ENCODE measurements at regions not wholly inside any gene's neighbourhood (a gene's known extent, or its start where the extent isn't known, plus 50 kb on each side); places are given as distances from the start of the nearest gene placed in this dataset.

DNA sequence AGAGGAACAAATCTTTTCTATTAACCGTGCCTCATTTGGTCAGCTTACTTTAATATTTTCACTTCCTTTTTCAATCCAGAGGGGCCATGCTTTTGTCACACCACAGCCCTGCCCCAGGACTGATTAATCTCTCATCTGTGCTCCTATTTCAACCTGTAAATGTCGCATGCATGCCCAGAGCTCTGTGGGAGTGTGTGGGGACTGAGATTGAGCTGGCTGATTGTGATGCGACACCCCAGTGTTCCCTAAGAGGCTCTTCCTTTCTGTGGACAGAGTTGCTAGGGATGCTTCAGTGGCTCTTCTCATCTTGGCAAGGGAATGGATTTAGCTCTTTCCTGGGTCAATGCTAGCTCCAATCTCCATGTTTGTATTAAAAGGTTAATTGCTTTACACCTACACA lies 249.6 kb downstream of the TDRD3 start:
- H2BK120ac ChIP-seq (replicated peaks; ENCODE audit: low read depth, low read length), result no peak overlapping the region
- H2AFZ ChIP-seq (ENCODE audit: low read length), result no peak overlapping the region
- no peaks in the 10 kb centered on the region for H3K79me1 ChIP-seq (ENCODE audit: low read depth, low read length)
- FAIRE-seq, result no peak
- ChIA-PET CTCF (ENCODE audit: partially characterized antibody) (interaction anchor here (0.6 to 3.0 kb wide), 10 partner anchors 9 to 650 kb away, joined by 3 to 11 read pairs (median 4); no protein-coding TSS in a partner anchor), POLR2A (ENCODE audit: partially characterized antibody) (no interaction called here)
- no peaks in the 10 kb centered on the region for H3K9me3 ChIP-seq (ENCODE audit: insufficient read depth in 2 of 2, low read depth in 1 of 2, low read length in 1 of 2)
- no peaks in the 10 kb centered on the region for H3K79me2 ChIP-seq (ENCODE audit: control insufficient read depth in 1 of 2, insufficient read depth in 2 of 2, low read length in 2 of 2)
- H3K4me3 ChIP-seq (ENCODE audit: extremely low read depth in 1 of 4, insufficient read depth in 2 of 4, low read depth in 3 of 4, low read length in 4 of 4), result no peak overlapping the region
- no peak overlapping the region for H3K18ac ChIP-seq (ENCODE audit: extremely low read depth, low read length)
- H3K27me3 ChIP-seq (replicated peaks in 1 of 4; ENCODE audit: control insufficient read depth in 3 of 4, extremely low read depth in 1 of 4, insufficient read depth in 3 of 4, low read length in 3 of 4), result no peaks in the 10 kb centered on the region
- H2BK15ac ChIP-seq (ENCODE audit: low read length), result no peak overlapping the region
- no peak overlapping the region for H3K4ac ChIP-seq (replicated peaks; ENCODE audit: insufficient read length, low read depth, low read length)
- peak overlapping the region; percentile 77; the same call in 1 of the 2 replicates for H2BK12ac ChIP-seq (ENCODE audit: low read depth, low read length)
- H3K4me1 ChIP-seq (replicated peaks in 1 of 4; ENCODE audit: control insufficient read depth in 3 of 4, insufficient read depth in 4 of 4, low read length in 3 of 4), result peaks cover 0 to 19% (median 7%) of the 10 kb centered on the region in 4 experiments; a peak in 4 of 7 replicates
- no peak overlapping the region for H3K9ac ChIP-seq (replicated peaks in 1 of 4; ENCODE audit: extremely low read depth in 1 of 4, low read depth in 3 of 4, low read length in 3 of 4)
- H4K20me1 ChIP-seq (replicated peaks in 1 of 2; ENCODE audit: control insufficient read depth in 1 of 2, insufficient read depth in 2 of 2, low read length in 2 of 2), result no peaks in the 10 kb centered on the region
- no peak overlapping the region for H2AK5ac ChIP-seq (ENCODE audit: low read depth, low read length)
- H2BK20ac ChIP-seq (ENCODE audit: low read length), result no peak overlapping the region
- H3K56ac ChIP-seq (replicated peaks; ENCODE audit: insufficient read length, low read depth, low read length), result no peak overlapping the region
- no peaks in the 10 kb centered on the region for H3K23me2 ChIP-seq (ENCODE audit: low read depth, low read length)
- H3K14ac ChIP-seq (ENCODE audit: insufficient read length), result no peak overlapping the region
- no peaks in the 10 kb centered on the region for H3K36me3 ChIP-seq (ENCODE audit: control insufficient read depth in 2 of 4, insufficient read depth in 4 of 4, low read length in 3 of 4)
- H3K27ac ChIP-seq (ENCODE audit: low read depth, low read length), result no peak overlapping the region
- H4K8ac ChIP-seq (ENCODE audit: extremely low read depth, insufficient read depth, low read length), result no peak overlapping the region
- H2BK5ac ChIP-seq (ENCODE audit: low read depth, low read length), result no peak overlapping the region
- peak overlapping the region in 1 of 2 experiments; percentile 6; a peak in 1 of 4 replicates for H3K4me2 ChIP-seq (ENCODE audit: insufficient read depth in 1 of 2, low read depth in 2 of 2, low read length in 2 of 2)
- 58% methylated on average over 3 of the region's 3 CpGs; no CpG with 5 or more reads in 1 of the 2 experiments for WGBS, 2 experiments (ENCODE audit: extremely low coverage in 1 of 2, insufficient coverage in 1 of 2, insufficient read length in 1 of 2, insufficient replicate concordance in 2 of 2, low coverage in 1 of 2, low lambda C conversion rate in 2 of 2, missing lambda C conversion rate in 1 of 2)
- TF ChIP-seq TBP (IDR thresholded peaks at IDR 0.05; ENCODE audit: low read depth, low read length), result no peak
- no peak for TF ChIP-seq EGR1 (IDR thresholded peaks at IDR 0.05; ENCODE audit: borderline replicate concordance, low read depth, low read length)
- no peak for TF ChIP-seq TEAD4 (IDR thresholded peaks at IDR 0.05; ENCODE audit: low read depth, low read length)
- TF ChIP-seq POLR2A (IDR thresholded peaks at IDR 0.05; ENCODE audit: control extremely low read depth in 1 of 2, low read depth in 2 of 2, low read length in 2 of 2), result no peak
- no peak for TF ChIP-seq TCF12 (IDR thresholded peaks at IDR 0.05; ENCODE audit: low read depth, low read length)
- no peak for TF ChIP-seq PHF8 (conservative IDR thresholded peaks at IDR 0.05; ENCODE audit: low read depth, low read length)
- TF ChIP-seq SUZ12 (IDR thresholded peaks at IDR 0.05; ENCODE audit: low read length), result no peak
- TF ChIP-seq KDM1A (IDR thresholded peaks at IDR 0.05; ENCODE audit: borderline replicate concordance, low read length), result no peak
- no peak for TF ChIP-seq SP1 (IDR thresholded peaks at IDR 0.05; ENCODE audit: low read depth, low read length)
- no peak for TF ChIP-seq MAFK (IDR thresholded peaks at IDR 0.05; ENCODE audit: low read depth, low read length)
- no peak for TF ChIP-seq CBX8 (IDR thresholded peaks at IDR 0.05; ENCODE audit: borderline replicate concordance, low read depth, low read length)
- no peak for TF ChIP-seq BACH1 (IDR thresholded peaks at IDR 0.05; ENCODE audit: low read length)
- no peak for DNase-seq (ENCODE audit: low read depth in 1 of 2, low spot score in 2 of 2)
- H4K5ac ChIP-seq (ENCODE audit: insufficient read length, low read depth, low read length), result no peak overlapping the region
- H4K91ac ChIP-seq (replicated peaks; ENCODE audit: insufficient read length, low read length), result no peak overlapping the region
- no peak overlapping the region for H3K23ac ChIP-seq (ENCODE audit: insufficient read length)
